IMR-90 (cell line): ENCODE measurements at regions not wholly inside any gene's neighbourhood (a gene's known extent, or its start where the extent isn't known, plus 50 kb on each side); places are given as distances from the start of the nearest gene placed in this dataset.

ENCODE experiments used
- ATAC-seq: fragments of 200-7000 bp; cut with Tn5 transposase; 2 replicates; pipeline ENCODE4 v1.9.1; 2020; ENCODE audit warnings: low read depth, mild to moderate bottlenecking, moderate library complexity
- BruUV-seq: library from RNA; stranded (reverse); fragments of 400-500 nt; replicated peaks from 2 replicates; lab custom pipeline; 2021; lab: Mats Ljungman, UMichigan
- CTCF ChIA-PET: fragments of 300-600 bp; formaldehyde crosslinking; extraction: SDS; loops from one replicate; lab custom pipeline; 2021; ENCODE audit warnings: antibody characterized with exemption; lab: Yijun Ruan, JAX
- POLR2A ChIA-PET: fragments of 300-600 bp; sonication (Branson Sonifier 250); formaldehyde crosslinking; loops from one replicate; lab custom pipeline; 2022; ENCODE audit warnings: antibody characterized with exemption; ENCODE audit not compliant: unreplicated experiment; lab: Charles Lee
- DNase-seq: peaks from one replicate; pipeline ENCODE4 v3.0.0; 2013
- H2AFZ ChIP-seq: replicated peaks from 2 replicates; pipeline ENCODE3; 2013; ENCODE audit warnings: low read length, mild to moderate bottlenecking; ENCODE audit not compliant: poor library complexity
- H2AK5ac ChIP-seq: 2 replicates; pipeline ENCODE4 v1.6.1; 2013; ENCODE audit warnings: low read depth, low read length, inconsistent platforms
- H2AK9ac ChIP-seq: replicated peaks from 2 replicates; pipeline ENCODE3; 2013; ENCODE audit warnings: mild to moderate bottlenecking, low read depth, low read length, moderate library complexity; ENCODE audit not compliant: poor library complexity
- H2BK120ac ChIP-seq: 2 replicates; pipeline ENCODE4 v1.6.1; 2013; ENCODE audit warnings: low read depth, low read length, inconsistent platforms
- H2BK15ac ChIP-seq: 3 replicates; pipeline ENCODE4 v1.6.1; 2013; ENCODE audit warnings: low read depth, low read length, inconsistent platforms
- H2BK20ac ChIP-seq: 2 replicates; pipeline ENCODE4 v1.6.1; 2013; ENCODE audit warnings: low read depth, mild to moderate bottlenecking, inconsistent platforms, low read length, moderate library complexity
- H2BK5ac ChIP-seq: 2 replicates; pipeline ENCODE4 v1.6.1; 2013; ENCODE audit warnings: mild to moderate bottlenecking, low read depth, low read length, inconsistent platforms; ENCODE audit not compliant: poor library complexity, severe bottlenecking
- H3K14ac ChIP-seq: replicated peaks from 2 replicates; pipeline ENCODE4 v1.6.1; 2013; ENCODE audit warnings: low read depth, low read length, inconsistent platforms
- H3K18ac ChIP-seq: 2 replicates; pipeline ENCODE4 v1.6.1; 2013; ENCODE audit warnings: low read depth, low read length, control low read depth
- H3K23ac ChIP-seq: 2 replicates; pipeline ENCODE4 v1.6.1; 2013; ENCODE audit warnings: low read depth, low read length, inconsistent platforms
- H3K27ac ChIP-seq: 2 replicates; pipeline ENCODE4 v1.5.1; 2013; ENCODE audit warnings: mild to moderate bottlenecking, control low read depth, low read length; ENCODE audit not compliant: insufficient read depth
- H3K27me3 ChIP-seq: 2 replicates; pipeline ENCODE4 v1.6.1; 2013; ENCODE audit warnings: low read length; ENCODE audit not compliant: control insufficient read depth, insufficient read depth
- H3K36me3 ChIP-seq: 2 replicates; pipeline ENCODE4 v1.6.1; 2013; ENCODE audit warnings: low read length, mixed read lengths; ENCODE audit not compliant: control insufficient read depth, insufficient read depth
- H3K4ac ChIP-seq: 2 replicates; pipeline ENCODE4 v1.6.1; 2013; ENCODE audit warnings: low read depth, low read length, inconsistent platforms
- H3K4me1 ChIP-seq: 2 replicates; pipeline ENCODE4 v1.6.1; 2013; ENCODE audit warnings: low read length, mixed read lengths; ENCODE audit not compliant: control insufficient read depth, insufficient read depth
- H3K4me2 ChIP-seq: 2 replicates; pipeline ENCODE4 v1.6.1; 2013; ENCODE audit warnings: low read depth, mild to moderate bottlenecking, control low read depth, low read length, moderate library complexity
- H3K4me3 ChIP-seq: 2 replicates; pipeline ENCODE4 v1.5.1; 2013; ENCODE audit warnings: low read depth, mild to moderate bottlenecking, control low read depth, low read length, moderate library complexity; ENCODE audit not compliant: insufficient read depth
- H3K56ac ChIP-seq: 2 replicates; pipeline ENCODE4 v1.6.1; 2013; ENCODE audit warnings: low read length, inconsistent platforms; ENCODE audit not compliant: insufficient read depth; ENCODE audit errors: extremely low read depth
- H3K79me1 ChIP-seq, 2 experiments: 2 replicates each; pipeline ENCODE4 v1.6.1; 2013; ENCODE audit warnings: low read length in 2 of 2, inconsistent platforms in 1 of 2, low read depth in 1 of 2
- H3K9ac ChIP-seq: 2 replicates; pipeline ENCODE4 v1.6.1; 2013; ENCODE audit warnings: low read depth, low read length, control low read depth
- H3K9me1 ChIP-seq: 2 replicates; pipeline ENCODE4 v1.6.1; 2013; ENCODE audit warnings: low read length, inconsistent platforms; ENCODE audit not compliant: insufficient read depth
- H3K9me3 ChIP-seq: 2 replicates; pipeline ENCODE4 v1.6.1; 2013; ENCODE audit warnings: low read length; ENCODE audit not compliant: control insufficient read depth, insufficient read depth
- H4K20me1 ChIP-seq: 2 replicates; pipeline ENCODE4 v1.6.1; 2013; ENCODE audit warnings: low read length, inconsistent platforms; ENCODE audit not compliant: insufficient read depth
- H4K5ac ChIP-seq: 2 replicates; pipeline ENCODE4 v1.6.1; 2013; ENCODE audit warnings: mild to moderate bottlenecking, low read depth, low read length, control low read depth
- H4K8ac ChIP-seq, 2 experiments: 2 replicates each; pipeline ENCODE4 v1.6.1; 2013; ENCODE audit warnings: low read depth in 2 of 2, low read length in 2 of 2, control low read depth in 1 of 2, inconsistent platforms in 1 of 2
- H4K91ac ChIP-seq: 2 replicates; pipeline ENCODE4 v1.6.1; 2013; ENCODE audit warnings: low read depth, low read length, inconsistent platforms; ENCODE audit not compliant: insufficient read depth
- MAFK ChIP-seq: IDR thresholded peaks from 2 replicates; pipeline ENCODE4 v1.6.1; 2012; ENCODE audit warnings: low read depth, low read length, improper control_type of control experiment
- MXI1 ChIP-seq: IDR thresholded peaks from 2 replicates; pipeline ENCODE4 v1.6.1; 2012; ENCODE audit warnings: low read depth, mild to moderate bottlenecking, low read length, moderate library complexity, borderline replicate concordance
- POLR2A ChIP-seq: IDR thresholded peaks from 2 replicates; pipeline ENCODE4 v1.6.1; 2012; ENCODE audit warnings: mild to moderate bottlenecking, low read depth, low read length
- WGBS, 2 experiments: methylation state at CpG; one replicate each; pipeline versions ENCODE4 v1.1.5 to v1.1.7; 2013; ENCODE audit warnings: missing lambda C conversion rate in 2 of 2; ENCODE audit not compliant: insufficient read length in 1 of 2; ENCODE audit errors: extremely low coverage in 2 of 2; 5-methylcytosine and 5-hydroxymethylcytosine counted together
- dilution Hi-C: fragments of 300-500 bp; cut with HindIII; formaldehyde crosslinking; loops from one replicate; pipeline ENCODE4 v1.14.3; 2018; ENCODE audit warnings: low sequenced_read_pairs; ENCODE audit not compliant: unreplicated experiment
- in situ Hi-C: fragments of 300-500 bp; cut with MboI; formaldehyde crosslinking; loops from 3 replicates; pipeline ENCODE4 v1.14.3; 2019; ENCODE audit warnings: low sequenced_read_pairs, inconsistent platforms, mixed read lengths
- intact Hi-C: fragments of 100-400 bp; cut with micrococcal nuclease; formaldehyde crosslinking; loops from 2 replicates; pipeline ENCODE4 v1.10.0; 2022

DNA sequence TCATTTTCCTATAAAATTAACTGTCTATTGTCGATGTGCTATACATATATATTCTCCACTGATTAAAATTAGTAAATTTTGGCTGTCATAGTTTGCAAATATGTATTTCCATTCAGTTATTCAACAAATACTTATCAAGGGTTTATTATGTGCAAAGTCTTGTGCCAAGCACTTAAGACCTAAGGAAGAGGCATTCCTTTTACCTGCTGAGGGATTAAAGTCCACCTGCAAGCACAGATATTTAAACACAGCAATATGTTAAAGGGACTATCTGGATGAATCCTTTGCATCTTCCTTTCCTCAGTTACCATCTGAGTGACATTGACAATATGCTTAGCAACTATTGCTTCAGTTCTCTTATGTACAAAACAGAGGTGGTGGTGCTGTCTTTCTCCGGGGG, 89.3 kb downstream of the LIG4 start:
- Histone ChIP-seq H3K27me3 (peaks cover 5% of the 10 kb centered on the region; the same call in 1 of the 2 replicates), H3K4me1 (no peaks in the 10 kb centered on the region), H3K9me3 (no peaks in the 10 kb centered on the region), H3K4me3 (no peak overlapping the region), H3K9ac (no peak overlapping the region), H3K36me3 (no peaks in the 10 kb centered on the region), H3K4me2 (no peak overlapping the region), H4K91ac (no peak overlapping the region), H4K8ac (no peak overlapping the region), H2AFZ (no peak overlapping the region), H3K79me1 (no peaks in the 10 kb centered on the region), H4K20me1 (no peaks in the 10 kb centered on the region), H3K27ac (no peak overlapping the region), H2AK9ac (no peak overlapping the region), H3K9me1 (no peaks in the 10 kb centered on the region), H2BK5ac (no peak overlapping the region), H2BK15ac (no peak overlapping the region), H3K56ac (no peak overlapping the region), H2BK120ac (no peak overlapping the region), H2AK5ac (no peak overlapping the region), H3K23ac (no peak overlapping the region), H3K18ac (no peak overlapping the region), H3K4ac (no peak overlapping the region), H2BK20ac (no peak overlapping the region), H4K5ac (no peak overlapping the region), H3K14ac (no peak overlapping the region)
- no TSS peak for BruUV-seq
- in situ Hi-C loops (no loop called here), intact Hi-C loops (no loop called here), dilution Hi-C loops (no loop called here)
- no CpG with 5 or more reads among the region's 2 CpGs for WGBS, 2 experiments
- no peak for ATAC-seq
- POLR2A ChIA-PET = no interaction called here
- TF ChIP-seq POLR2A = no peak
- no peak for TF ChIP-seq MAFK
- TF ChIP-seq MXI1 = no peak
- CTCF ChIA-PET = interaction anchor here (0.7 kb wide), 1 partner anchor 13 kb away, joined by 4 read pairs; no protein-coding TSS in a partner anchor
- no peak for DNase-seq
